WTC11 (cell line): ENCODE measurements at regions not wholly inside any gene's neighbourhood (a gene's known extent, or its start where the extent isn't known, plus 50 kb on each side); places are given as distances from the start of the nearest gene placed in this dataset.

Experiments used
- ATF2 ChIP-seq: sonication (generic); formaldehyde crosslinking; IDR thresholded peaks from 2 replicates; pipeline ENCODE4 v1.8.1; 2022; ENCODE audit warnings: low read depth, missing genetic modification reagents, borderline replicate concordance
- CREB1 ChIP-seq: sonication (generic); formaldehyde crosslinking; IDR thresholded peaks from 2 replicates; pipeline ENCODE4 v1.8.0; 2023; ENCODE audit warnings: mild to moderate bottlenecking, missing genetic modification reagents
- ZBTB43 ChIP-seq: sonication (generic); formaldehyde crosslinking; IDR thresholded peaks from 2 replicates; pipeline ENCODE4 v1.8.1; 2023; ENCODE audit warnings: mild to moderate bottlenecking, missing genetic modification reagents
- ZNF416 ChIP-seq: fragments of 250-450 bp; sonication (Bioruptor Pico); IDR thresholded peaks from 2 replicates; pipeline ENCODE4 v1.9.0; 2021; ENCODE audit warnings: mild to moderate bottlenecking, inconsistent platforms
- TF ChIP-seq, protein P1 (sequence below): sonication (generic); formaldehyde crosslinking; IDR thresholded peaks from 2 replicates; pipeline ENCODE4 v1.8.0; 2022; ENCODE audit warnings: mild to moderate bottlenecking, missing genetic modification reagents
- TF ChIP-seq, protein P2 (sequence below): fragments of 200-600 bp; IDR thresholded peaks from 2 replicates; pipeline ENCODE4 v1.8.0; 2022; ENCODE audit warnings: antibody characterized with exemption

GRCh38 chr13:32852526-32852925 lies 163.7 kb upstream of the KL start:
- no peak for TF ChIP-seq CREB1
- TF ChIP-seq, protein P1, sequence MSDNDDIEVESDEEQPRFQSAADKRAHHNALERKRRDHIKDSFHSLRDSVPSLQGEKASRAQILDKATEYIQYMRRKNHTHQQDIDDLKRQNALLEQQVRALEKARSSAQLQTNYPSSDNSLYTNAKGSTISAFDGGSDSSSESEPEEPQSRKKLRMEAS (CRISPR knock-in tag), result no peak
- TF ChIP-seq, protein P2, sequence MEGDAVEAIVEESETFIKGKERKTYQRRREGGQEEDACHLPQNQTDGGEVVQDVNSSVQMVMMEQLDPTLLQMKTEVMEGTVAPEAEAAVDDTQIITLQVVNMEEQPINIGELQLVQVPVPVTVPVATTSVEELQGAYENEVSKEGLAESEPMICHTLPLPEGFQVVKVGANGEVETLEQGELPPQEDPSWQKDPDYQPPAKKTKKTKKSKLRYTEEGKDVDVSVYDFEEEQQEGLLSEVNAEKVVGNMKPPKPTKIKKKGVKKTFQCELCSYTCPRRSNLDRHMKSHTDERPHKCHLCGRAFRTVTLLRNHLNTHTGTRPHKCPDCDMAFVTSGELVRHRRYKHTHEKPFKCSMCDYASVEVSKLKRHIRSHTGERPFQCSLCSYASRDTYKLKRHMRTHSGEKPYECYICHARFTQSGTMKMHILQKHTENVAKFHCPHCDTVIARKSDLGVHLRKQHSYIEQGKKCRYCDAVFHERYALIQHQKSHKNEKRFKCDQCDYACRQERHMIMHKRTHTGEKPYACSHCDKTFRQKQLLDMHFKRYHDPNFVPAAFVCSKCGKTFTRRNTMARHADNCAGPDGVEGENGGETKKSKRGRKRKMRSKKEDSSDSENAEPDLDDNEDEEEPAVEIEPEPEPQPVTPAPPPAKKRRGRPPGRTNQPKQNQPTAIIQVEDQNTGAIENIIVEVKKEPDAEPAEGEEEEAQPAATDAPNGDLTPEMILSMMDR, result no peak
- TF ChIP-seq ZNF416 (CRISPR knock-in tag), result no peak
- TF ChIP-seq ATF2, result no peak
- no peak for TF ChIP-seq ZBTB43 (CRISPR knock-in tag)
